ENCODE measurements at regions not wholly inside any gene's neighbourhood (a gene's known extent, or its start where the extent isn't known, plus 50 kb on each side); places are given as distances from the start of the nearest gene placed in this dataset.

DNA sequence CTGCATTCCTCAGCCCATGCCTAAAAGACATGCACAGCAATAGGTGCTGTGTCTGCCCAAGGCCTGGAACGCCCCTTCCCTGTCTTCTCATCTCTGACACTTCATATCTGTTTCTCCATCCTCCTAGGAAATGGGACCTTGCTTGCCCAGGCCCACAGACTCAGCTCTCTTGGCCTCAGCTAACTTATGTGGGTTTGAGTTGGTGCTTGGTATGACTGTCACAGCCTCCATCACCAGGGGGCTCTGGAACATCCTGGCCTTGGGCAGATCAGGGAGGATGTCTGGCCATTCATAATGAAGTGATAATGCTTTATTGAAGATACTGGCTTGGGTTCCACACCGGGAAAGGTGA is 156.7 kb upstream of the SMAD3 start:
- Histone ChIP-seq H3K4me1 (replicated peaks in 1 of 2; ENCODE audit: control insufficient read depth in 2 of 2, insufficient read depth in 2 of 2, low read length in 2 of 2) (peaks cover 0 to 11% of the 10 kb centered on the region in 2 experiments; a peak in 3 of 5 replicates), H3K4me2 (ENCODE audit: insufficient read depth, low read length) (no peak overlapping the region), H3K27me3 (ENCODE audit: control insufficient read depth in 2 of 2, insufficient read depth in 2 of 2, low read length in 2 of 2) (peaks cover 24 to 27% of the 10 kb centered on the region in 2 experiments), H3K4me3 (no peak overlapping the region), H4K20me1 (replicated peaks; ENCODE audit: control insufficient read depth, insufficient read depth, low read length) (no peaks in the 10 kb centered on the region), H3K9me1 (ENCODE audit: control insufficient read depth, insufficient read depth, low read length) (no peaks in the 10 kb centered on the region), H3K9me3 (replicated peaks; ENCODE audit: control insufficient read depth, insufficient read depth, low read depth, low read length) (0 out of 2 replicates have a peak, but pooled peaks cover 3% of the 10 kb centered on the region), H3K36me3 (ENCODE audit: control insufficient read depth, insufficient read depth, low read length) (no peaks in the 10 kb centered on the region), H2AFZ (ENCODE audit: low read depth, low read length) (peak overlapping the region; percentile 71; the same call in 1 of the 2 replicates), H3K9ac (ENCODE audit: insufficient read depth in 1 of 2, low read depth in 2 of 2, low read length in 2 of 2) (no peak overlapping the region), H3K27ac (ENCODE audit: extremely low read depth, low read depth, low read length) (no peak overlapping the region), H3K79me2 (ENCODE audit: control insufficient read depth, insufficient read depth, low read length) (no peaks in the 10 kb centered on the region)
- POLR2A ChIA-PET: interaction anchor here (0.6 to 2.0 kb wide), 8 partner anchors 9 to 327 kb away, joined by 3 to 7 read pairs (median 4); no protein-coding TSS in a partner anchor
- TF ChIP-seq ZNF24 (IDR thresholded peaks at IDR 0.05) (no peak), TEAD1 (CRISPR knock-in tag; IDR thresholded peaks at IDR 0.05) (0 out of 4 replicates have a peak, but pooled peaks of 1 of the 2 experiments have one; percentile 31), FOXA3 (CRISPR knock-in tag; conservative IDR thresholded peaks at IDR 0.05 in 1 of 2, IDR thresholded peaks at IDR 0.05 in 1 of 2) (0 out of 4 replicates have a peak, but pooled peaks of 1 of the 2 experiments have one; percentile 17)
- TF ChIP-seq, protein P1, sequence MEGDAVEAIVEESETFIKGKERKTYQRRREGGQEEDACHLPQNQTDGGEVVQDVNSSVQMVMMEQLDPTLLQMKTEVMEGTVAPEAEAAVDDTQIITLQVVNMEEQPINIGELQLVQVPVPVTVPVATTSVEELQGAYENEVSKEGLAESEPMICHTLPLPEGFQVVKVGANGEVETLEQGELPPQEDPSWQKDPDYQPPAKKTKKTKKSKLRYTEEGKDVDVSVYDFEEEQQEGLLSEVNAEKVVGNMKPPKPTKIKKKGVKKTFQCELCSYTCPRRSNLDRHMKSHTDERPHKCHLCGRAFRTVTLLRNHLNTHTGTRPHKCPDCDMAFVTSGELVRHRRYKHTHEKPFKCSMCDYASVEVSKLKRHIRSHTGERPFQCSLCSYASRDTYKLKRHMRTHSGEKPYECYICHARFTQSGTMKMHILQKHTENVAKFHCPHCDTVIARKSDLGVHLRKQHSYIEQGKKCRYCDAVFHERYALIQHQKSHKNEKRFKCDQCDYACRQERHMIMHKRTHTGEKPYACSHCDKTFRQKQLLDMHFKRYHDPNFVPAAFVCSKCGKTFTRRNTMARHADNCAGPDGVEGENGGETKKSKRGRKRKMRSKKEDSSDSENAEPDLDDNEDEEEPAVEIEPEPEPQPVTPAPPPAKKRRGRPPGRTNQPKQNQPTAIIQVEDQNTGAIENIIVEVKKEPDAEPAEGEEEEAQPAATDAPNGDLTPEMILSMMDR (IDR thresholded peaks at IDR 0.05 in 2 of 3, conservative IDR thresholded peaks at IDR 0.05 in 1 of 3; ENCODE audit: insufficient read depth in 2 of 3, low read depth in 1 of 3, low read length in 3 of 3): 0 out of 6 replicates have a peak, but pooled peaks of 1 of the 3 experiments have one; percentile 6
- intact Hi-C loops (cut with micrococcal nuclease): loop anchor here (5.0 kb wide), 1 partner anchor 34 kb away; no protein-coding TSS in a partner anchor
- no TSS peak for BruUV-seq (replicated peaks)
- FAIRE-seq: no peak
- CTCF ChIA-PET (ENCODE audit: low intra/inter-chr PET ratio): no interaction called here
- 16% methylated on average over 2 of the region's 2 CpGs for WGBS (ENCODE audit: insufficient coverage, low coverage, missing lambda C conversion rate)
- no peak for DNase-seq (ENCODE audit: extremely low read depth in 1 of 4, low spot score in 3 of 4)
- in situ Hi-C loops (cut with MboI): no loop called here
- peak; percentile 30; the same call in 1 of the 3 replicates for ATAC-seq
